ENCODE measurements at regions not wholly inside any gene's neighbourhood (a gene's known extent, or its start where the extent isn't known, plus 50 kb on each side); places are given as distances from the start of the nearest gene placed in this dataset.

- no peak for ATAC-seq
Observed at GRCh38 chr2:16330982-16331381, 334.7 kb downstream of the CYRIA start.

GRCh38 chr2:16330571-16330970, 335.1 kb downstream of the CYRIA start:
- DNase-seq, result no peak
- no peak for ATAC-seq

More at GRCh38 chr2:16330982-16331381, 334.7 kb downstream of the CYRIA start:
- no peak for DNase-seq

- DNase-seq (no peak), ATAC-seq (no peak)
Observed at GRCh38 chr2:16330012-16330411, 335.6 kb downstream of the CYRIA start.

- ATAC-seq, result no peak
- no peak for DNase-seq
Observed at GRCh38 chr2:16329421-16329820, 336.2 kb downstream of the CYRIA start.

GRCh38 chr2:16328521-16329190, 337.0 kb downstream of the CYRIA start:
- ATAC-seq (no peak), DNase-seq (no peak)

- ATAC-seq, result no peak
- no peak for DNase-seq
Observed at GRCh38 chr2:16327326-16327725, 338.3 kb downstream of the CYRIA start.

GRCh38 chr2:16326711-16327300, 338.8 kb downstream of the CYRIA start:
- DNase-seq, result no peak
- no peak for ATAC-seq

- DNase-seq (no peak), ATAC-seq (no peak)
Observed at GRCh38 chr2:16325976-16326510, 339.6 kb downstream of the CYRIA start.

- ATAC-seq (no peak), DNase-seq (no peak)
Observed at GRCh38 chr2:16325016-16325975, 340.3 kb downstream of the CYRIA start.

GRCh38 chr2:16324544-16324937, 341.1 kb downstream of the CYRIA start:
- ATAC-seq, result no peak
- no peak for DNase-seq

- ATAC-seq, result no peak
- no peak for DNase-seq
Observed at GRCh38 chr2:16323551-16324543, 341.8 kb downstream of the CYRIA start.

- DNase-seq (no peak), ATAC-seq (no peak)
Observed at GRCh38 chr2:16323126-16323520, 342.5 kb downstream of the CYRIA start.

GRCh38 chr2:16322308-16323125, 343.1 kb downstream of the CYRIA start:
- ATAC-seq (no peak), DNase-seq (no peak)

GRCh38 chr2:16321872-16322271, 343.8 kb downstream of the CYRIA start:
- ATAC-seq, result no peak

GRCh38 chr2:16321256-16321655, 344.4 kb downstream of the CYRIA start:
- DNase-seq (no peak), ATAC-seq (no peak)

More at GRCh38 chr2:16321872-16322271, 343.8 kb downstream of the CYRIA start:
- DNase-seq, result no peak

- ATAC-seq (no peak), DNase-seq (no peak)
Observed at GRCh38 chr2:16320716-16321115, 344.9 kb downstream of the CYRIA start.

- no peak for ATAC-seq
Observed at GRCh38 chr2:16319551-16320121, 346.0 kb downstream of the CYRIA start.

GRCh38 chr2:16318474-16319195, 347.0 kb downstream of the CYRIA start:
- DNase-seq (no peak), ATAC-seq (no peak)

More at GRCh38 chr2:16319551-16320121, 346.0 kb downstream of the CYRIA start:
- no peak for DNase-seq

- ATAC-seq (no peak), DNase-seq (no peak)
Observed at GRCh38 chr2:16318051-16318450, 347.6 kb downstream of the CYRIA start.

Measured in stimulated activated naive CD8-positive, alpha-beta T cell treated with anti-CD3 and anti-CD28 coated beads, Interleukin-15, Interleukin-2, amounts not matched to agents 100 U/mL and 50 U/mL, for 24 hours (primary cell).